GM18909 (cell line): ENCODE measurements at regions not wholly inside any gene's neighbourhood (a gene's known extent, or its start where the extent isn't known, plus 50 kb on each side); places are given as distances from the start of the nearest gene placed in this dataset.
"Not testable (repeated sequence)": the region's sequence is repeated elsewhere in the genome, so short reads cannot be mapped to it uniquely, and the experiment has no call there.

Source experiments
- ATAC-seq: cut with Tn5 transposase; IDR thresholded peaks from one replicate; pipeline ENCODE4 v1.9.1; 2021; ENCODE audit warnings: mild to moderate bottlenecking; ENCODE audit not compliant: unreplicated experiment, poor library complexity

- ATAC-seq = no peak
Observed at GRCh38 chr3:20458994-20459716, 273.1 kb upstream of the SGO1 start.

- ATAC-seq = no peak
Observed at GRCh38 chr3:20456511-20456910, 270.5 kb upstream of the SGO1 start.

DNA sequence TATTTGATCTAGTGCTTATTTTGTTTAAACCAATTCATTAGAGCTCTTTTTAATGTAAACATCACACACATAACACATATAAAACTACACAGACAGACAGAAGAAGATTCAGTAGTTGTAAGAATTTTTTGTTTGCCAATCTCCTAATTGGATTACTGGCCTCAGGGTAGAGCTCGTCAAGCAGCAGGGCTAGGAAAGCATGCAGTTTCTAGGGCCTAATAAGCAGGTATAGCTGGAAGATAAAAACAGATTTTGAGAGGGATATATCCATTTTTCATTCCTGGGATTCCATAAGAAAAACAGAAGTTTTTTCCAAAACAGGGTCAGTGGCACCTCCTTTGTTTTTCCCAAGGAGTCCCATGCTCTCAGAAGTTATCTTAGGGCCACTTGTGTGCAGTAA lies 265.2 kb upstream of the SGO1 start:
- ATAC-seq = no peak

DNA sequence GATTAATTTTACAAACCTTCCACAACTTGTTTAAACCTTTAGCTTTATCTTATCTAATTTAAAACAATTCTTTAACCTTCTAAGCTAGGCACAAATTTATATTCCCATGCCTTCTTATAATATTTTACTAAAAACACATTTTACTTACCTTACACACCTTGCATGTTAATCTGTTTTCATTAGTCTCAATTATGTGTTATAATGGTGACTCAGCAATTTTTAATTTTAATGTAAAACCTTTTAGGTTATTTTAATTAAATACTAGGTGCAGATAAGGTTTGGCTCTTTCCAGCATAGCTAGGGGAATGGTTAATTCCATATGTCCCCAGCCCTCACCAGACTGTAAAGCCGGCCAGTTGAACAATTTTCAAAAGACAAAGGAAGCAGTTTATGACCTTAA lies 264.6 kb upstream of the SGO1 start:
- no peak for ATAC-seq

DNA sequence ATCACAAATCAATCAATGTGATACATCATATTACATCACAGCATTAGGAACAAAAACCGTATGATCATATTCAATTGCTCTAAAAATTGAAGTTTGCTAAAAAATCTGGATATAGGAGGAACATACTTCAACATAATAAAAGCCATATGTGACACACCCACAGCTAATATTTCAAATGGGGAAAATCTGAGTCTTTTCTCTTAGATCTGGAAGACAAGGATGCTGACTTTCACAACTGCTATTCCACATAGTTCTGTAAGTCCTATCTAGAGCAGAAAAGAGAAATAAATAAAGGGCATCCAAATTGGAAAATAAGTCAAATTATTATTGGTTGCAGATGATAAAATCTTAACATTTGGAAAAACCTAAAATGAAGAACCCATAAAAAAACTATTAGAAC lies 256.8 kb upstream of the SGO1 start:
- ATAC-seq = no peak

GRCh38 chr3:20427268-20427667 lies 241.3 kb upstream of the SGO1 start:
- not testable (repeated sequence) for ATAC-seq

DNA sequence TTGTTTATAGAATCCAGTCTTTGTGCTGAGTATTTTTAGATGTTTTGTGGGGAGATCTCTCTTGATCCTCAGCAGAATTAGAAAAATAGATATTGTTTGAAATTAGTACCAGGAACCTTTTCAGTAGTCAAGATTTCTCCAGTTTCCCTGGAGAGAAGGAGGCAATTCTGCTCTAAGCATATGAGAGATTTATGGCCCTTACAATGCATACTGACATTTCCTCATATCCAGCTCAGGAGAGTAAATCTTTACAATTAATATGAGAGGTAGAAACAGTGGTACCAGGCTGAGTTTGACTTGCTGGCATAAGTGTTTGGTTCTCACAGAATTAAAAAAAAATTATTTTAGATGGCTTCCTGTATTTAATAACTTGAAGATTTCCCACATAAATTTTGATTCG lies 239.1 kb upstream of the SGO1 start:
- no peak for ATAC-seq

- ATAC-seq = no peak
Observed at GRCh38 chr3:20424086-20424485, 238.1 kb upstream of the SGO1 start.

DNA sequence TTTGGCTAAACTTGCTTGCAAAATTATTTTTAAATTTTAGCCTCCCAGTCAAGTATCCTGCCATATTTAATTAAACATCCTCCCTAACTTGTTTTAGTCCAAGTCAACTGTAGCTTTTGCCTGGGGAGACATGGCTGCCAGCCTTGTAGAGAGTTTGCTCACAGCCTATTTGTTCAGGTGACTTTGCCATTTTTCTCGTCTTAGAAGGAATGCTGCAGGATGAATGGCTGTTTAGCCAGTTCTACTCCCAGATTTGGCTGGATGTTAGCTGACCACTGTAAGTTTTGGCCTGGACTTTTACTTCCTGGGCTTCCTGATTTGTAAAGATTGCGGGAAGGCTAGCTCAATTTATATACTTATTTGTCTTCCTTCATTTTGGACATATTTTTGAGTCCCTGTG lies 236.4 kb upstream of the SGO1 start:
- no peak for ATAC-seq

DNA sequence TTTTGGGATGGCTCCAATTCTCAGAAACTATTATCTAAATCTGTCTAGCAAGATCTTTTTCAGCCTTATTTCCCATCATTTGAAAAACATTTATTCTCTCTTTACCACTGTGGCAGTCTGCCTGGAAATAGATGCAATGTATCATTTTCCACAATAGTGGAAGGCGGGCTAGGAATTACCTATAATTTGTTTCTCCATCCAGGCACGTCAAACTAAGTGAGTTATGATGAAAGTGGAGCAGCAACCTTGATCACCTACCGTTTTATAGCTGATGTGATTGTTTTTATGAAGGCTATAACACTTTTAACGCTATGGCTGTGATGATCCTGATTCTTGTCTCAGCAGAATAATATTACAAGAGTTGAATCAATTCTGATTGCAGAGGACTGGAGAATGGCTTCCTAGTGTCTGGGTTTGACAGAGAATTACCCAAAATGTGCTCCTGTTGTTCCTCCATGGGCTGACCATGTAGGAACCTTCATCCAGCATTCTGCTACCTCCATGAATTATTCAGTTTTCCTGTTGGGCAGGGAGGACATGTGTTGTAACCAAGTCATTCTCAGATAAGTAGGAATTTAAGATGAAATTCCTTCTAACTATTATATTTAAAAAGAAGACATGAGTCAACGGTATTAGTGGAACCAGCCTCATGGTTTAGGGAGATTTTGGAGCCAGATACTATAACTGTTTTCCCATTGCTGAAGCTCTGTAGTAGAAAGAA lies 231.5 kb upstream of the SGO1 start:
- no peak for ATAC-seq

- ATAC-seq = no peak
Observed at GRCh38 chr3:20406611-20407011, 220.6 kb upstream of the SGO1 start.

- no peak for ATAC-seq
Observed at GRCh38 chr3:20405744-20406143, 219.7 kb upstream of the SGO1 start.

DNA sequence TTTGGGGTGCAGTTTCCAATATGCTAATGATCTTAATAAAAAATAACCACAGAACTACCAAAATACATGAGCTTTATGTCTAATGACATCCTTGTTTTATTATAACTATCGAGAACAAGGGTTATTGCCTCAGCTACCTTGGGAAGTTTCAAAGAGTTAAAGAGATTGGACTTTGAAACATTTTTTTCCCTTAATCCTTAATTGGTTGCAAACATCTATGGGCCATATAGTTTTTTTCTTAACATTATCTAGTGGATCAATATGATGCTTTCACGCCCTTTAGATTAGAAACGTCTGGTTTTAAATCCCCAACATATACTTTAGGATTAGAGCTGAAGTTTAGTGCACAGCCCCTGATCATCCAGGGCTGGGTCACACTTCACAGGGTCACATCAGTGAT lies 219.2 kb upstream of the SGO1 start:
- no peak for ATAC-seq

- no peak for ATAC-seq
Observed at GRCh38 chr3:20404741-20405100, 218.7 kb upstream of the SGO1 start.

- no peak for ATAC-seq
Observed at GRCh38 chr3:20403986-20404740, 218.2 kb upstream of the SGO1 start.

- no peak for ATAC-seq
Observed at GRCh38 chr3:20401253-20401652, 215.2 kb upstream of the SGO1 start.

DNA sequence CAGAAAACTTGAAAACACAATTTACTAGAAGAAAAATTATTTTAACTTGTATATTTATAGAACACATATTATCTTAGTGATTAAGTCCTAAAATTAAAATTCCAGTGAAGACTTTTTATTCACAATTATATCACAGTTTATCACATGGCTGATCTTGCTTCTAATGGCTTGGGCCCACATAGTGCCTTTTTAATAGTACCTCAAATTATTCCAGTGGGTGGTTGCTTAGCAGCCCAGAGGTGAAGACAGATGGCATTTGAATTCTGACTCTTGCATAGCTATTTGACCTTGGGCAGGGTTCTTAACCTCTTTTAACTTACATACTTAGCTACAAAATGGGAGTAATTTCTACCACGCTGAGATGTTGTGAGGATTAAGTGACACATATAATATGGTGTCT lies 214.7 kb upstream of the SGO1 start:
- no peak for ATAC-seq

DNA sequence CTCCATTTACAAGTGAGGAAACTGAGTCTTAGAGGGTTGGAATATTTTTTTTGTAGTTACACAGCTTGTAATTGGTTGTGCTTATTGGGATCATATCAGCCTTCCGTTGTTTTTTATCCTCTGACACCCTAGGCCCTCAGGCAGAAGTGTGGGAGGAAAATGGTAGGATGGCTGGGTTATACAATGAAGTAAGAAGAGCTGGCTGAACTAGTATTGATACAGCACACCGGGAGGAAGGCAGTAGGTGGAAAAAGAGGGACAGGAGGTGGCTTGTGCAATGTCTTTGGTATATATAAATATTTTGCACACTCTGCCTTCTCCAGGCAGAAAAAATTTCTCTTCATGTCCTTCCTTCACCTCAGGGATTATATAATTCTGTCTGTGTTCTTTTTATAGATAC lies 214.3 kb upstream of the SGO1 start:
- ATAC-seq = no peak

DNA sequence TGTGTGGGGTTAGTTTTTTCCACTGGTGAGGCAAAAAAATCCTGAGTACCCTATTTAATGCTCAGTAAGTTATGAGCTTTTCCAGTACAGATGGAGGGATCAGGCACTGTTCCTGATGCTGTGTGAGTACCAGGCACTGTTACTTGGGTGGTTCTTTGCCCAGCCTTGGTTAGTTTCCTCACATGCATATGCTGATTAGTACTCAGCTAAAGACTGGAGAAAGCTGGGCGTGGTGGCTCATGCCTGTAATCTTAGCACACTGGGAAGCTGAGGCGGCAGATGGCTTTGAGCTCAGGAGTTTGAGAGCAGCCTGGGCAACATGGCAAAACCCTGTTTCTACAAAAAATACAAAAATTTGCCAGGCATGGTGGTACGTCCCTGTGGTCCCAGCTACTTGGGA lies 210.3 kb upstream of the SGO1 start:
- no peak for ATAC-seq

- ATAC-seq = no peak
Observed at GRCh38 chr3:20395692-20396091, 209.7 kb upstream of the SGO1 start.

GRCh38 chr3:20394243-20394642 lies 208.2 kb upstream of the SGO1 start:
- no peak for ATAC-seq
